Endothelial cell of umbilical vein (primary cell): ENCODE measurements at regions not wholly inside any gene's neighbourhood (a gene's known extent, or its start where the extent isn't known, plus 50 kb on each side); places are given as distances from the start of the nearest gene placed in this dataset.

Source experiments
- BruUV-seq: library from RNA; stranded (reverse); fragments of 400-500 nt; replicated peaks from 2 replicates; lab custom pipeline; 2021; lab: Mats Ljungman, UMichigan
- CTCF ChIA-PET: fragments of 300-600, 350-600 bp; sonication (Branson Sonifier 250); formaldehyde crosslinking; loops from one replicate; lab custom pipeline; 2021; ENCODE audit warnings: antibody characterized with exemption, inconsistent platforms; lab: Charles Lee
- POLR2A ChIA-PET: fragments of 300-600, 350-600 bp; sonication (Branson Sonifier 250); formaldehyde crosslinking; loops from one replicate; lab custom pipeline; 2021; ENCODE audit warnings: antibody characterized with exemption, inconsistent platforms; lab: Charles Lee
- DNase-seq: peaks from one replicate; pipeline ENCODE4 v3.0.0-alpha.2; 2011; ENCODE audit warnings: low read depth, low spot score
- FAIRE-seq: peaks from 2 replicates; lab custom pipeline; 2011; peaks lifted over from hg19 to GRCh38; lab: Jason Lieb, UNC
- H2AFZ ChIP-seq: 2 replicates; pipeline ENCODE4 v1.6.0; 2012; ENCODE audit warnings: low read depth, low read length, control low read depth, inconsistent platforms
- H3K27ac ChIP-seq: 2 replicates; pipeline ENCODE4 v1.5.1; 2011; ENCODE audit warnings: low read depth, mild to moderate bottlenecking, control low read depth, low read length, moderate library complexity; ENCODE audit not compliant: insufficient read depth
- H3K27me3 ChIP-seq, 2 experiments: 2 replicates each; pipeline versions ENCODE4 v1.6.0 to v1.6.1; 2011; ENCODE audit warnings: low read length in 2 of 2, mixed read lengths in 1 of 2; ENCODE audit not compliant: control insufficient read depth in 2 of 2, insufficient read depth in 2 of 2
- H3K36me3 ChIP-seq, 2 experiments: 2 replicates in 1 of 2; 3 replicates in 1 of 2; pipeline ENCODE4 v1.5.1; 2011; ENCODE audit warnings: low read length in 2 of 2, mild to moderate bottlenecking in 1 of 2, moderate library complexity in 1 of 2; ENCODE audit not compliant: control insufficient read depth in 2 of 2, insufficient read depth in 2 of 2; ENCODE audit errors: extremely low read depth in 1 of 2
- H3K4me1 ChIP-seq: 3 replicates; pipeline ENCODE4 v1.5.1; 2011; ENCODE audit warnings: mild to moderate bottlenecking, low read length; ENCODE audit not compliant: control insufficient read depth, insufficient read depth; ENCODE audit errors: extremely low read depth
- H3K4me2 ChIP-seq: 2 replicates; pipeline ENCODE4 v1.6.1; 2011; ENCODE audit warnings: low read length, control low read depth, mixed read lengths; ENCODE audit not compliant: insufficient read depth
- H3K4me3 ChIP-seq, 3 experiments: fragments of 200-600 bp in 1 of 3; sonication (generic), shearing (Covaris generic) in 1 of 3; replicated peaks in 1 of 3; 2 replicates each; pipeline ENCODE4 v1.5.1; 2011 to 2016; ENCODE audit warnings: control low read depth in 3 of 3, low read length in 3 of 3, mild to moderate bottlenecking in 2 of 3, inconsistent platforms in 1 of 3, low read depth in 1 of 3, moderate library complexity in 1 of 3; ENCODE audit not compliant: insufficient read depth in 1 of 3
- H3K79me2 ChIP-seq: 2 replicates; pipeline ENCODE4 v1.6.0; 2012; ENCODE audit warnings: low read length, inconsistent platforms; ENCODE audit not compliant: control insufficient read depth, insufficient read depth
- H3K9ac ChIP-seq: replicated peaks from 2 replicates; pipeline ENCODE3; 2011; ENCODE audit warnings: low read length, control low read depth; ENCODE audit not compliant: insufficient read depth; ENCODE audit errors: extremely low read depth
- H3K9me1 ChIP-seq: replicated peaks from 3 replicates; pipeline ENCODE4 v1.6.0; 2011; ENCODE audit warnings: mild to moderate bottlenecking, low read length; ENCODE audit not compliant: control insufficient read depth, insufficient read depth; ENCODE audit errors: extremely low read depth
- H3K9me3 ChIP-seq: replicated peaks from 2 replicates; pipeline ENCODE4 v1.5.1; 2012; ENCODE audit warnings: low read length, inconsistent platforms; ENCODE audit not compliant: control insufficient read depth, insufficient read depth
- H4K20me1 ChIP-seq: replicated peaks from 2 replicates; pipeline ENCODE3; 2011; ENCODE audit warnings: mild to moderate bottlenecking, low read length; ENCODE audit not compliant: control insufficient read depth, insufficient read depth; ENCODE audit errors: extremely low read depth
- CTCF ChIP-seq, 2 donors: IDR thresholded peaks; 1 replicate in 1 of 2; 2 replicates in 1 of 2; pipeline ENCODE4 v1.5.1; 2011; ENCODE audit warnings: low read length in 2 of 2, mild to moderate bottlenecking in 2 of 2, moderate library complexity in 2 of 2, control low read depth in 1 of 2, inconsistent platforms in 1 of 2, low read depth in 1 of 2; ENCODE audit not compliant: insufficient read depth in 1 of 2; ENCODE audit errors: extremely low read depth in 1 of 2
- EZH2 ChIP-seq: IDR thresholded peaks from 2 replicates; pipeline ENCODE4 v1.6.1; 2012; ENCODE audit warnings: borderline replicate concordance, low read depth, mild to moderate bottlenecking, moderate library complexity, low read length, inconsistent platforms; ENCODE audit not compliant: severe bottlenecking
- FOS ChIP-seq: IDR thresholded peaks from 2 replicates; pipeline ENCODE4 v1.6.1; 2011; ENCODE audit warnings: mild to moderate bottlenecking, low read length, moderate library complexity, borderline replicate concordance; ENCODE audit not compliant: insufficient read depth
- GATA2 ChIP-seq: IDR thresholded peaks from 2 replicates; pipeline ENCODE4 v1.7.0; 2011; ENCODE audit warnings: low read depth, mild to moderate bottlenecking, moderate library complexity, mixed read lengths, low read length; ENCODE audit not compliant: insufficient read length, insufficient read depth
- JUN ChIP-seq: IDR thresholded peaks from 2 replicates; pipeline ENCODE4 v1.6.1; 2011; ENCODE audit warnings: borderline replicate concordance, low read depth; ENCODE audit not compliant: insufficient read length, insufficient read depth
- MAX ChIP-seq: IDR thresholded peaks from 2 replicates; pipeline ENCODE4 v1.6.1; 2011; ENCODE audit not compliant: insufficient read depth, insufficient read length
- MYC ChIP-seq: IDR thresholded peaks from one replicate; pipeline ENCODE4 v1.6.1; 2011; ENCODE audit warnings: mild to moderate bottlenecking, low read depth, low read length
- POLR2A ChIP-seq: IDR thresholded peaks from 2 replicates; pipeline ENCODE4 v1.6.1; 2012; ENCODE audit warnings: low read depth, mild to moderate bottlenecking, control low read depth, low read length
- POLR2AphosphoS5 ChIP-seq: IDR thresholded peaks from 2 replicates; pipeline ENCODE4 v1.6.1; 2012; ENCODE audit warnings: low read depth, mild to moderate bottlenecking, control low read depth, low read length, moderate library complexity; ENCODE audit not compliant: insufficient read depth
- dilution Hi-C: fragments of 300-500 bp; cut with MboI; formaldehyde crosslinking; loops from one replicate; pipeline ENCODE4 v1.15.0; 2019; ENCODE audit warnings: low sequenced_read_pairs; ENCODE audit not compliant: extremely low pct_ligation_motif_present
- intact Hi-C: fragments of 100-400 bp; cut with micrococcal nuclease; formaldehyde crosslinking; loops from one replicate; pipeline ENCODE4 v1.10.0; 2022

- Histone ChIP-seq H3K36me3 (no peaks in the 10 kb centered on the region), H3K4me1 (no peaks in the 10 kb centered on the region), H3K4me3 (no peak overlapping the region), H2AFZ (no peak overlapping the region), H3K9me1 (no peaks in the 10 kb centered on the region), H3K4me2 (no peak overlapping the region), H3K27ac (no peak overlapping the region), H3K9ac (no peak overlapping the region), H3K9me3 (peaks cover 5% of the 10 kb centered on the region), H3K79me2 (no peaks in the 10 kb centered on the region), H4K20me1 (no peaks in the 10 kb centered on the region), H3K27me3 (no peaks in the 10 kb centered on the region)
- ChIA-PET POLR2A (no interaction called here), CTCF (no interaction called here)
- BruUV-seq, result no TSS peak
- no peak for TF ChIP-seq EZH2
- TF ChIP-seq MAX, result no peak
- no peak for TF ChIP-seq MYC
- TF ChIP-seq POLR2A, result no peak
- TF ChIP-seq GATA2, result no peak
- TF ChIP-seq CTCF (IDR thresholded peaks at IDR 0.05; ENCODE audit: extremely low read depth in 1 of 2, insufficient read depth in 1 of 2, low read depth in 1 of 2, low read length in 2 of 2), result no peak
- no peak for TF ChIP-seq POLR2AphosphoS5
- no peak for TF ChIP-seq JUN
- TF ChIP-seq FOS, result no peak
- intact Hi-C loops (no loop called here), dilution Hi-C loops (no loop called here)
- DNase-seq, result no peak
- no peak for FAIRE-seq
Measured at GRCh38 chr22:49492308-49492707, 335.4 kb downstream of the BRD1 start.
